ENCODE measurements at regions not wholly inside any gene's neighbourhood (a gene's known extent, or its start where the extent isn't known, plus 50 kb on each side); places are given as distances from the start of the nearest gene placed in this dataset.

GRCh38 chr15:69530991-69531664 is 78.5 kb downstream of the RPLP1 start:
- DNase-seq (ENCODE audit: low spot score): no peak

- no peak for DNase-seq (ENCODE audit: low spot score)
Measured at GRCh38 chr15:69531665-69532027, 79.0 kb downstream of the RPLP1 start.

GRCh38 chr15:69532066-69532465 is 79.4 kb downstream of the RPLP1 start:
- no peak for DNase-seq (ENCODE audit: low spot score)

- DNase-seq (ENCODE audit: low spot score): no peak
Measured at GRCh38 chr15:69532856-69533255, 80.2 kb downstream of the RPLP1 start.

GRCh38 chr15:69533522-69533921 is 80.9 kb downstream of the RPLP1 start:
- DNase-seq (ENCODE audit: low spot score): no peak

- peak; percentile 77 for DNase-seq (ENCODE audit: low spot score)
Measured at GRCh38 chr15:69535101-69535638, 82.6 kb downstream of the RPLP1 start.

- DNase-seq (ENCODE audit: low spot score): no peak
Measured at GRCh38 chr15:69535998-69536397, 83.4 kb downstream of the RPLP1 start.

- no peak for DNase-seq (ENCODE audit: low spot score)
Measured at GRCh38 chr15:69536726-69537512, 84.3 kb downstream of the RPLP1 start.

- DNase-seq (ENCODE audit: low spot score): no peak
Measured at GRCh38 chr15:69537901-69538300, 85.3 kb downstream of the RPLP1 start.

- no peak for DNase-seq (ENCODE audit: low spot score)
Measured at GRCh38 chr15:69538379-69538778, 85.8 kb downstream of the RPLP1 start.

GRCh38 chr15:69539345-69539744 is 86.7 kb downstream of the RPLP1 start:
- DNase-seq (ENCODE audit: low spot score): no peak

- no peak for DNase-seq (ENCODE audit: low spot score)
Measured at GRCh38 chr15:69540622-69541021, 88.0 kb downstream of the RPLP1 start.

- no peak for DNase-seq (ENCODE audit: low spot score)
Measured at GRCh38 chr15:69542028-69542427, 89.4 kb downstream of the RPLP1 start.

GRCh38 chr15:69543681-69544364 is 91.2 kb downstream of the RPLP1 start:
- DNase-seq (ENCODE audit: low spot score): no peak

GRCh38 chr15:69544365-69545113 is 91.9 kb downstream of the RPLP1 start:
- DNase-seq (ENCODE audit: low spot score): no peak

- DNase-seq (ENCODE audit: low spot score): no peak
Measured at GRCh38 chr15:69546182-69546581, 93.6 kb downstream of the RPLP1 start.

GRCh38 chr15:69548395-69549180 is 96.0 kb downstream of the RPLP1 start:
- DNase-seq (ENCODE audit: low spot score): no peak

GRCh38 chr15:69551391-69552056 is 98.9 kb downstream of the RPLP1 start:
- no peak for DNase-seq (ENCODE audit: low spot score)

- DNase-seq (ENCODE audit: low spot score): no peak
Measured at GRCh38 chr15:69552057-69552815, 99.6 kb downstream of the RPLP1 start.

- DNase-seq (ENCODE audit: low spot score): no peak
Measured at GRCh38 chr15:69553686-69554085, 101.1 kb downstream of the RPLP1 start.

Measured in AG20443 (cell line).